ENCODE measurements at regions not wholly inside any gene's neighbourhood (a gene's known extent, or its start where the extent isn't known, plus 50 kb on each side); places are given as distances from the start of the nearest gene placed in this dataset.

DNA sequence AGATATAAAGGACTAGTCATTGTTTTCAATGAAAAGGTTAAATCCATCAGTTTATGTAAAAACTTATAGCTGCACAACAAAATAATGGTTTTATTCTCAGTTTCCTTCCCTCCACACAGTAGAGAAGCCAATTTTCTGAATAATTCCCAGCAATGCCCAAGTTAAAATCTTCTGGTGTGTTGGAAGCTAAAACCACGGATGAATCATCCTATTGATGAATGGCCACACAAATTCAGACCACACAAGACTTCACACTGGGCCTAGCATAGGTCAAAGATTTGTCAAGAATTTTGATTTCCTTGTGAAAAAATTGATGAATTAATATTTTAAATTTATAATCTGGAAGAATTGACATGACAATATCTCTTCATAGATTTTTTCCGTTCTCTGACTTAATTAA lies 617.6 kb downstream of the INHBA start:
- no peak for TF ChIP-seq RAD21 (IDR thresholded peaks at IDR 0.05; ENCODE audit: low read depth)
- TF ChIP-seq, protein P1, sequence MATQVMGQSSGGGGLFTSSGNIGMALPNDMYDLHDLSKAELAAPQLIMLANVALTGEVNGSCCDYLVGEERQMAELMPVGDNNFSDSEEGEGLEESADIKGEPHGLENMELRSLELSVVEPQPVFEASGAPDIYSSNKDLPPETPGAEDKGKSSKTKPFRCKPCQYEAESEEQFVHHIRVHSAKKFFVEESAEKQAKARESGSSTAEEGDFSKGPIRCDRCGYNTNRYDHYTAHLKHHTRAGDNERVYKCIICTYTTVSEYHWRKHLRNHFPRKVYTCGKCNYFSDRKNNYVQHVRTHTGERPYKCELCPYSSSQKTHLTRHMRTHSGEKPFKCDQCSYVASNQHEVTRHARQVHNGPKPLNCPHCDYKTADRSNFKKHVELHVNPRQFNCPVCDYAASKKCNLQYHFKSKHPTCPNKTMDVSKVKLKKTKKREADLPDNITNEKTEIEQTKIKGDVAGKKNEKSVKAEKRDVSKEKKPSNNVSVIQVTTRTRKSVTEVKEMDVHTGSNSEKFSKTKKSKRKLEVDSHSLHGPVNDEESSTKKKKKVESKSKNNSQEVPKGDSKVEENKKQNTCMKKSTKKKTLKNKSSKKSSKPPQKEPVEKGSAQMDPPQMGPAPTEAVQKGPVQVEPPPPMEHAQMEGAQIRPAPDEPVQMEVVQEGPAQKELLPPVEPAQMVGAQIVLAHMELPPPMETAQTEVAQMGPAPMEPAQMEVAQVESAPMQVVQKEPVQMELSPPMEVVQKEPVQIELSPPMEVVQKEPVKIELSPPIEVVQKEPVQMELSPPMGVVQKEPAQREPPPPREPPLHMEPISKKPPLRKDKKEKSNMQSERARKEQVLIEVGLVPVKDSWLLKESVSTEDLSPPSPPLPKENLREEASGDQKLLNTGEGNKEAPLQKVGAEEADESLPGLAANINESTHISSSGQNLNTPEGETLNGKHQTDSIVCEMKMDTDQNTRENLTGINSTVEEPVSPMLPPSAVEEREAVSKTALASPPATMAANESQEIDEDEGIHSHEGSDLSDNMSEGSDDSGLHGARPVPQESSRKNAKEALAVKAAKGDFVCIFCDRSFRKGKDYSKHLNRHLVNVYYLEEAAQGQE (IDR thresholded peaks at IDR 0.05; ENCODE audit: low read depth) = no peak

Data from Ishikawa (cell line).